Nephron progenitor cell (in vitro differentiated cells): ENCODE measurements at regions not wholly inside any gene's neighbourhood (a gene's known extent, or its start where the extent isn't known, plus 50 kb on each side); places are given as distances from the start of the nearest gene placed in this dataset.

ENCODE experiments used
- DNase-seq: peaks from one replicate; pipeline ENCODE4 v3.0.0; 2021
- H3K27ac Mint-ChIP-seq: 2 replicates; pipeline ENCODE4 v1.8.0; 2021; ENCODE audit warnings: mild to moderate bottlenecking, moderate library complexity, mixed read lengths
- H3K27me3 Mint-ChIP-seq: 2 replicates; pipeline ENCODE4 v1.8.0; 2021; ENCODE audit warnings: mild to moderate bottlenecking, low read depth, mixed read lengths; ENCODE audit not compliant: poor library complexity
- H3K36me3 Mint-ChIP-seq: 2 replicates; pipeline ENCODE4 v1.8.0; 2021; ENCODE audit warnings: low read depth, mixed read lengths
- H3K4me1 Mint-ChIP-seq: 2 replicates; pipeline ENCODE4 v1.8.0; 2021; ENCODE audit warnings: mixed read lengths
- H3K4me3 Mint-ChIP-seq: 2 replicates; pipeline ENCODE4 v1.8.0; 2021; ENCODE audit warnings: mild to moderate bottlenecking, moderate library complexity, mixed read lengths
- H3K9me3 Mint-ChIP-seq: 2 replicates; pipeline ENCODE4 v1.8.0; 2021; ENCODE audit warnings: mild to moderate bottlenecking, moderate library complexity, mixed read lengths
- TF ChIP-seq, protein P1 (sequence below): fragments of 200-600 bp; sonication (generic); IDR thresholded peaks from 2 replicates; pipeline ENCODE4 v1.5.0; 2021; ENCODE audit warnings: antibody characterized with exemption

DNA sequence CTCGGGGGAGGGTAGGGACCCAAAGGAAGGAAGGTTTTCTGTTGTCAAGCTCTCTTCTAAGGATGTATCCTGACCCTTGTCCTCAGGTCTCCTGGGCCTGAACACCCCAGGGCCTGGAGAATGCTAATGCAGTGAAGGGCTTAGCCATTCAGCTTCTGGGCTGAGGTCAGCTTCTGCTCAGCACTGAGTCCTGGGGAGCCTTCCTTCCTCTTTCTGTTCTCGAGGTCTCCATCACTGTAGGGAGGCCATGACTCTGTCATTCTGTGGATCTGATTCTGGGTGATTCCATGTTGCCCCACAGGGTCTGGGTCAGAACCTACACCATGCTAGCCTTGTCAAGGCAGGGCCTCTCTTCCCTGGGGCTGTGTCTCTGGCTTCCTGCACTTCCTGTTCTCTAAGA, 712.7 kb downstream of the DHX35 start:
- Mint-ChIP-seq H3K36me3 (no peaks in the 10 kb centered on the region), H3K9me3 (peaks cover 16% of the 10 kb centered on the region), H3K4me3 (no peak overlapping the region), H3K27ac (no peak overlapping the region), H3K27me3 (no peaks in the 10 kb centered on the region), H3K4me1 (peaks cover 12% of the 10 kb centered on the region)
- TF ChIP-seq, protein P1, sequence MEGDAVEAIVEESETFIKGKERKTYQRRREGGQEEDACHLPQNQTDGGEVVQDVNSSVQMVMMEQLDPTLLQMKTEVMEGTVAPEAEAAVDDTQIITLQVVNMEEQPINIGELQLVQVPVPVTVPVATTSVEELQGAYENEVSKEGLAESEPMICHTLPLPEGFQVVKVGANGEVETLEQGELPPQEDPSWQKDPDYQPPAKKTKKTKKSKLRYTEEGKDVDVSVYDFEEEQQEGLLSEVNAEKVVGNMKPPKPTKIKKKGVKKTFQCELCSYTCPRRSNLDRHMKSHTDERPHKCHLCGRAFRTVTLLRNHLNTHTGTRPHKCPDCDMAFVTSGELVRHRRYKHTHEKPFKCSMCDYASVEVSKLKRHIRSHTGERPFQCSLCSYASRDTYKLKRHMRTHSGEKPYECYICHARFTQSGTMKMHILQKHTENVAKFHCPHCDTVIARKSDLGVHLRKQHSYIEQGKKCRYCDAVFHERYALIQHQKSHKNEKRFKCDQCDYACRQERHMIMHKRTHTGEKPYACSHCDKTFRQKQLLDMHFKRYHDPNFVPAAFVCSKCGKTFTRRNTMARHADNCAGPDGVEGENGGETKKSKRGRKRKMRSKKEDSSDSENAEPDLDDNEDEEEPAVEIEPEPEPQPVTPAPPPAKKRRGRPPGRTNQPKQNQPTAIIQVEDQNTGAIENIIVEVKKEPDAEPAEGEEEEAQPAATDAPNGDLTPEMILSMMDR, result no peak
- DNase-seq, result no peak

DNA sequence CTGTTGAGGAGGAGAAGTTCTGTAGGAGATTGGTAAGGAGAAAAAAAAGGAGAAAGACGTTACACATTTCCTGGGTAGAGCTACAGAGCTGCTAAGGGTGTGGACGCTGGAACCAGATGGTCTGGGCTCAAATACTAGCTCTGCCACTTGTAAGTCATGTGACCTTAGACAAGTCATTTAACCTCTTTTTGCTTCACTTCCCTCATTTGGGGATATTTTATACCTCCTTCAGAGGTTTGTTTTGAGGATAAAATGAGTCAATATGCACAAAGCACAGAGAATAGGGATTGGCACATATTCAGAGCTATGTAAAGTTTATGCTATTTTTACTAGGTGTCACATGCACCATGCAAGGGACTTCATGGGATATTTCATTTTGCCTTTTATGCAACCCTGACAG, 708.8 kb downstream of the DHX35 start:
- H3K4me3 Mint-ChIP-seq, result no peak overlapping the region
- H3K27me3 Mint-ChIP-seq, result no peaks in the 10 kb centered on the region
- no peaks in the 10 kb centered on the region for H3K36me3 Mint-ChIP-seq
- H3K4me1 Mint-ChIP-seq, result peaks cover 16% of the 10 kb centered on the region
- no peak overlapping the region for H3K27ac Mint-ChIP-seq
- H3K9me3 Mint-ChIP-seq, result no peaks in the 10 kb centered on the region
- TF ChIP-seq, protein P1, result no peak
- DNase-seq, result no peak

DNA sequence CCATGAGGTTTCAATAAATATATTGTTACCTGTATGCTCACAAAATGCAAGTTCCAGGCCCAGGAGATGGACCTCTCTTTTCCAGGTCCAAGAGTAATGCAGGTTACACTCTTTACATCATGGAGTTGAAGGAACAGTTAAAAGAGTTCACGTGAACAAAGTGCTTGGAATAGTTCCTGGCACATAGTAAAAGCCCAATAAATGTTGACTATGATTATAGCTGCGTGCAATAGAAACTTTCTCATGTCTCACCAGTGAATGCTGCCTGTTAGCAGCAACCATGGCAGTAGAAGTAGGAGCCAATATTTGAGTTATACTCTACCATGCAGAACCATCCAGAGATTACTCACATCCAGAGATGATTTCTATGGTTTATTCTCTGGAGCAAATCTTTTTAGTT, 707.5 kb downstream of the DHX35 start:
- no peaks in the 10 kb centered on the region for H3K9me3 Mint-ChIP-seq
- no peak overlapping the region for H3K4me3 Mint-ChIP-seq
- no peaks in the 10 kb centered on the region for H3K27me3 Mint-ChIP-seq
- DNase-seq, result no peak
- TF ChIP-seq, protein P1, result no peak
- H3K36me3 Mint-ChIP-seq, result no peaks in the 10 kb centered on the region
- no peak overlapping the region for H3K27ac Mint-ChIP-seq
- H3K4me1 Mint-ChIP-seq, result peaks cover 16% of the 10 kb centered on the region

DNA sequence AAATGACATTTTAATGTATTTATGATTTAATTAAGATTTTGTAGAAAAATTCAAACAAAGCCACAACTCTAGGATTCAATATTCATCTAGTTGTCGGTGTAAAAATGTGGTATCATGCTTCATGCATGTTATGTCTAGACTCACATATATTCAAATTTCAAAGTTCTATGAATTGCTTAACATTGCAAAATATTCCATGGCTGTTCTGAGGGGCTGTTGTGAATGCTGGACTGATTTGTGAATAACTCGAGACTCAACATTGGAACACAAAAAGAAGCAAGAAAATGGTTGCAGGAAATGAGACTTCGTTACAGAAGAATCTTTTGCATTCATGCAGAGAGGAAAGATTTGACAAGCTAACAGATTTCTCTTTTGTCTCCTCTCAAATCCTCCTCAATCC, 705.9 kb downstream of the DHX35 start:
- TF ChIP-seq, protein P1, result no peak
- H3K4me3 Mint-ChIP-seq, result no peak overlapping the region
- H3K27ac Mint-ChIP-seq, result peak overlapping the region; percentile 32
- no peaks in the 10 kb centered on the region for H3K36me3 Mint-ChIP-seq
- no peaks in the 10 kb centered on the region for H3K27me3 Mint-ChIP-seq
- DNase-seq, result no peak
- peaks cover 16% of the 10 kb centered on the region for H3K4me1 Mint-ChIP-seq
- no peaks in the 10 kb centered on the region for H3K9me3 Mint-ChIP-seq

DNA sequence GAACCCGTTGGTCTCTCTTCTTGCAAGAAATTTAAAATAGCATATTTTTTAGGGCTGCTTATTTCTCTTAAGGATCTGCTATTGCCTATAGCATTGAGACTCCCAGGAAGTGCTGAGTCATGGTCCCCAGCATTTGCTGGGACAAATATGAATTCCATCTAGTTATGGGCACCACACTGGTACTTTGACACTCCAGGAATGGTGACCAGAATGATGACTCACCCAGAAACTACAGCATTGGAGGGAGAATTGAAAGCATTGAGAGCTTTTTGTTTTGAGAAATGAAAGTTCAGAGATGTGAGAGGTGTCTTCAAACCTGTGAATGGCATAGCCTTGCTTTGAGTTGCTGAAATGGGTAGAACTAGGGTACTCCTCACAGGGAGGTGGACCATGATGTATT, 699.7 kb downstream of the DHX35 start:
- TF ChIP-seq, protein P1, result no peak
- no peak overlapping the region for H3K27ac Mint-ChIP-seq
- H3K4me3 Mint-ChIP-seq, result no peak overlapping the region
- peaks cover 9% of the 10 kb centered on the region for H3K4me1 Mint-ChIP-seq
- H3K9me3 Mint-ChIP-seq, result no peaks in the 10 kb centered on the region
- no peaks in the 10 kb centered on the region for H3K27me3 Mint-ChIP-seq
- no peaks in the 10 kb centered on the region for H3K36me3 Mint-ChIP-seq
- no peak for DNase-seq

DNA sequence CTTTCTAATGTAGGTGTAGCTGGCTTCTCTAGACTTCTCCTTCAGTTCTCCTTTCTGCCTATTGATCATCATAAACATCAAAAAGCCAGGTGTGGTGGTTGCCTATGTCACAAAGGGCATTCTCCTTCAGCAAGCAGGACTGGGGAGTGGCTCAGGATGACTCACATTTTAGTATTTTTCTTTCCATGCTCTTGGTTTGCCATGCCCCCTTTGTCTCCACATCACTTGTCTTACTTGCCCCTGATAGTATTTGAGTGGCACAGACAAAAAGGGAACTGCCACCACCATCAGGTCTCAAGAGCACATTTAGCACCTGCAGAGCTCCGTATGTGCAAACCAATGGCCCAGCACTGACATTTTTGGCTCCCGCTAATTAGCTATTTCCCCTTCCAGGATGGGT, 698.8 kb downstream of the DHX35 start:
- Mint-ChIP-seq H3K4me3 (no peak overlapping the region), H3K36me3 (no peaks in the 10 kb centered on the region), H3K27ac (no peak overlapping the region), H3K4me1 (peaks cover 11% of the 10 kb centered on the region), H3K27me3 (no peaks in the 10 kb centered on the region), H3K9me3 (no peaks in the 10 kb centered on the region)
- TF ChIP-seq, protein P1, result no peak
- DNase-seq, result no peak
